H9 (cell line): ENCODE measurements at regions not wholly inside any gene's neighbourhood (a gene's known extent, or its start where the extent isn't known, plus 50 kb on each side); places are given as distances from the start of the nearest gene placed in this dataset.

Source experiments
- DNase-seq: peaks from one replicate; pipeline ENCODE4 v3.0.0-alpha.2; 2017
- H2AFZ ChIP-seq: one replicate; pipeline ENCODE4 v1.6.1; 2013; ENCODE audit warnings: mild to moderate bottlenecking, low read length, control low read depth, moderate library complexity
- H2AK5ac ChIP-seq: 2 replicates; pipeline ENCODE4 v1.6.1; 2013; ENCODE audit warnings: low read length, control low read depth, mixed read lengths; ENCODE audit not compliant: insufficient read length
- H2BK120ac ChIP-seq: one replicate; pipeline ENCODE4 v1.6.1; 2013; ENCODE audit warnings: low read depth, mild to moderate bottlenecking, low read length, control low read depth, inconsistent platforms; ENCODE audit not compliant: poor library complexity, severe bottlenecking
- H2BK12ac ChIP-seq: 2 replicates; pipeline ENCODE4 v1.6.1; 2013; ENCODE audit warnings: low read length, control low read depth, mixed read lengths, low read depth; ENCODE audit not compliant: insufficient read length
- H2BK15ac ChIP-seq: 2 replicates; pipeline ENCODE4 v1.6.1; 2013; ENCODE audit warnings: low read depth, low read length, control low read depth
- H2BK20ac ChIP-seq: one replicate; pipeline ENCODE4 v1.6.1; 2013; ENCODE audit warnings: low read depth, mild to moderate bottlenecking, low read length, control low read depth, inconsistent platforms; ENCODE audit not compliant: poor library complexity, severe bottlenecking
- H2BK5ac ChIP-seq: 2 replicates; pipeline ENCODE4 v1.6.1; 2013; ENCODE audit warnings: low read length, control low read depth, mixed read lengths; ENCODE audit not compliant: insufficient read length
- H3K14ac ChIP-seq: 2 replicates; pipeline ENCODE4 v1.6.1; 2013; ENCODE audit warnings: low read length, control low read depth; ENCODE audit not compliant: insufficient read depth
- H3K18ac ChIP-seq: 2 replicates; pipeline ENCODE4 v1.6.1; 2013; ENCODE audit warnings: low read depth, mild to moderate bottlenecking, mixed read lengths, low read length, control low read depth; ENCODE audit not compliant: insufficient read length
- H3K23ac ChIP-seq: 2 replicates; pipeline ENCODE4 v1.6.1; 2013; ENCODE audit warnings: low read length, control low read depth, mixed read lengths, low read depth; ENCODE audit not compliant: insufficient read length
- H3K23me2 ChIP-seq: 2 replicates; pipeline ENCODE4 v1.6.1; 2013; ENCODE audit warnings: low read depth, mild to moderate bottlenecking, mixed read lengths, low read length, control low read depth; ENCODE audit not compliant: insufficient read length, poor library complexity, severe bottlenecking
- H3K27ac ChIP-seq: 2 replicates; pipeline ENCODE4 v1.5.1; 2013; ENCODE audit warnings: low read length, control low read depth, mixed read lengths, low read depth; ENCODE audit not compliant: insufficient read length
- H3K27me3 ChIP-seq: 2 replicates; pipeline ENCODE4 v1.6.1; 2013; ENCODE audit warnings: low read length, control low read depth, inconsistent platforms; ENCODE audit not compliant: insufficient read depth
- H3K4ac ChIP-seq: 2 replicates; pipeline ENCODE4 v1.6.1; 2013; ENCODE audit warnings: low read depth, mild to moderate bottlenecking, control low read depth, inconsistent platforms, low read length, moderate library complexity
- H3K4me1 ChIP-seq: 2 replicates; pipeline ENCODE4 v1.6.1; 2013; ENCODE audit warnings: low read length, control low read depth, inconsistent platforms; ENCODE audit not compliant: insufficient read depth
- H3K4me2 ChIP-seq: 2 replicates; pipeline ENCODE4 v1.6.1; 2013; ENCODE audit warnings: low read length, control low read depth, mixed read lengths; ENCODE audit not compliant: insufficient read length, insufficient read depth
- H3K56ac ChIP-seq: 2 replicates; pipeline ENCODE4 v1.6.1; 2013; ENCODE audit warnings: low read depth, mild to moderate bottlenecking, mixed read lengths, low read length, control low read depth; ENCODE audit not compliant: insufficient read length
- H3K79me1 ChIP-seq: 2 replicates; pipeline ENCODE4 v1.6.1; 2013; ENCODE audit warnings: low read depth, mild to moderate bottlenecking, moderate library complexity, low read length, control low read depth, inconsistent platforms; ENCODE audit not compliant: insufficient read depth, poor library complexity, severe bottlenecking
- H3K79me2 ChIP-seq: 2 replicates; pipeline ENCODE4 v1.6.1; 2013; ENCODE audit warnings: low read length, control low read depth, inconsistent platforms; ENCODE audit not compliant: insufficient read depth
- H3K9ac ChIP-seq: 2 replicates; pipeline ENCODE4 v1.6.1; 2013; ENCODE audit warnings: low read length, control low read depth, mixed read lengths; ENCODE audit not compliant: insufficient read length; ENCODE audit errors: extremely low read depth
- H3K9me3 ChIP-seq: one replicate; pipeline ENCODE4 v1.6.1; 2013; ENCODE audit warnings: low read depth, low read length, inconsistent platforms; ENCODE audit not compliant: control insufficient read depth
- H3T11ph ChIP-seq: one replicate; pipeline ENCODE4 v1.6.1; 2013; ENCODE audit warnings: mild to moderate bottlenecking, low read length, control low read depth, inconsistent platforms
- H4K20me1 ChIP-seq: one replicate; pipeline ENCODE4 v1.6.1; 2013; ENCODE audit not compliant: control insufficient read depth, insufficient read length, insufficient read depth
- H4K5ac ChIP-seq: 2 replicates; pipeline ENCODE4 v1.6.1; 2013; ENCODE audit warnings: low read depth, mild to moderate bottlenecking, mixed read lengths, low read length, control low read depth; ENCODE audit not compliant: insufficient read length
- H4K8ac ChIP-seq: replicated peaks from 2 replicates; pipeline ENCODE4 v1.6.1; 2013; ENCODE audit warnings: low read length, control low read depth, mixed read lengths, low read depth; ENCODE audit not compliant: insufficient read length
- H4K91ac ChIP-seq: 2 replicates; pipeline ENCODE4 v1.6.1; 2013; ENCODE audit warnings: low read depth, mild to moderate bottlenecking, moderate library complexity, mixed read lengths, low read length, control low read depth; ENCODE audit not compliant: insufficient read length
- H3K27ac Mint-ChIP-seq, 3 experiments: 2 replicates in 2 of 3; 3 replicates in 1 of 3; pipeline ENCODE4 v1.8.0; 2020 to 2021; ENCODE audit warnings: mixed read lengths in 3 of 3, mild to moderate bottlenecking in 1 of 3, moderate library complexity in 1 of 3
- H3K27me3 Mint-ChIP-seq: 2 replicates; pipeline ENCODE4 v1.8.0; 2021; ENCODE audit warnings: low read depth, mild to moderate bottlenecking, moderate library complexity, mixed read lengths
- H3K36me3 Mint-ChIP-seq, 3 experiments: 2 replicates in 2 of 3; 3 replicates in 1 of 3; pipeline ENCODE4 v1.8.0; 2020 to 2021; ENCODE audit warnings: low read depth in 3 of 3, mixed read lengths in 3 of 3; ENCODE audit not compliant: insufficient read depth in 1 of 3
- H3K4me1 Mint-ChIP-seq, 2 experiments: 2 replicates each; pipeline ENCODE4 v1.8.0; 2020; ENCODE audit warnings: mixed read lengths in 2 of 2
- H3K4me3 Mint-ChIP-seq, 2 experiments: 2 replicates in 1 of 2; 3 replicates in 1 of 2; pipeline ENCODE4 v1.8.0; 2020 to 2021; ENCODE audit warnings: mild to moderate bottlenecking in 2 of 2, mixed read lengths in 2 of 2, moderate library complexity in 1 of 2
- H3K9me3 Mint-ChIP-seq, 2 experiments: 2 replicates in 1 of 2; 3 replicates in 1 of 2; pipeline ENCODE4 v1.8.0; 2020; ENCODE audit warnings: mild to moderate bottlenecking in 2 of 2, mixed read lengths in 2 of 2, moderate library complexity in 1 of 2
- CTCF ChIP-seq: fragments of 200-600 bp; sonication (generic); conservative IDR thresholded peaks from 3 replicates; pipeline ENCODE4 v1.8.0; 2021; ENCODE audit warnings: antibody characterized with exemption, mild to moderate bottlenecking
- WGBS: extraction: QIAGEN DNeasy Blood & Tissue Kit; methylation state at CpG from one replicate; pipeline ENCODE4 v1.1.7; 2013; ENCODE audit warnings: missing lambda C conversion rate, low lambda C conversion rate, mixed read lengths; ENCODE audit not compliant: insufficient read length; ENCODE audit errors: extremely low coverage; 5-methylcytosine and 5-hydroxymethylcytosine counted together

DNA sequence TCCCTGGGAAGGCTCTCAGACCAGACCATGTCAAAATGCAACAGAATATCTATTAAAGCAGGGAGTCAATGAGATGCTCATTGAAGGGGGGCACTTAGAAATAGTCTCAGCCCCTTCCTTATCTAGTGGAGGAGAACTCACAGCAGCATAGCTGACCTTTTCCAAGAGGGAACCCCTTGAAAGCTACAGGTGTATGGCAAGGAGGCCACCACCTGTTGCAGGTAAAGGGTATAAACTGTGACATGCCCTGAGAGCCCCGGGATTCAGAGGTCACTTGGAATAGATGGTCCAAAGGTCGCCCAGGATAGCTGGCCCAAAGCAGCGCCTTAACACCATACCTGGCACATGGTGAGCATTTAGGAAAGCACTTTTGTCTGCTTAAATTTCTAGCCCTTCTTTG is 120.2 kb upstream of the RPL38 start:
- Histone ChIP-seq H3K4me2 (no peak overlapping the region), H3K79me2 (no peaks in the 10 kb centered on the region), H3K18ac (no peak overlapping the region), H3K9me3 (no peaks in the 10 kb centered on the region), H2BK15ac (no peak overlapping the region), H2BK5ac (no peak overlapping the region), H2BK12ac (no peak overlapping the region), H3K9ac (no peak overlapping the region), H4K20me1 (no peaks in the 10 kb centered on the region), H3K14ac (no peak overlapping the region), H3K27ac (no peak overlapping the region), H3K4me1 (no peaks in the 10 kb centered on the region), H3K4ac (no peak overlapping the region), H3K79me1 (no peaks in the 10 kb centered on the region), H4K8ac (no peak overlapping the region), H3K23me2 (no peaks in the 10 kb centered on the region), H3T11ph (no peak overlapping the region), H2AK5ac (no peak overlapping the region), H3K23ac (no peak overlapping the region), H2BK120ac (no peak overlapping the region), H2BK20ac (no peak overlapping the region), H3K27me3 (no peaks in the 10 kb centered on the region), H4K91ac (no peak overlapping the region), H3K56ac (no peak overlapping the region), H2AFZ (no peak overlapping the region), H4K5ac (no peak overlapping the region)
- peaks cover 16% of the 10 kb centered on the region for H3K27me3 Mint-ChIP-seq
- no peak overlapping the region for H3K4me3 Mint-ChIP-seq
- H3K4me1 Mint-ChIP-seq = peaks cover 6 to 10% of the 10 kb centered on the region in 2 experiments; a peak in 3 of 4 replicates
- TF ChIP-seq CTCF = no peak
- peaks cover 0 to 8% (median 0%) of the 10 kb centered on the region in 3 experiments; a peak in 3 of 7 replicates for H3K36me3 Mint-ChIP-seq
- no peak for DNase-seq
- no peak overlapping the region for H3K27ac Mint-ChIP-seq
- H3K9me3 Mint-ChIP-seq = peaks cover 7 to 8% of the 10 kb centered on the region in 2 experiments; a peak in 4 of 5 replicates
- no CpG with 5 or more reads among the region's 3 CpGs for WGBS
